Kidney (tissue), 13 donors: ENCODE measurements at regions not wholly inside any gene's neighbourhood (a gene's known extent, or its start where the extent isn't known, plus 50 kb on each side); places are given as distances from the start of the nearest gene placed in this dataset.
A peak's percentile ranks its signal among the peaks of the same experiment; 100 is the strongest.

Experiments used
- DNase-seq, 5 donors: peaks; one replicate each; pipeline ENCODE4 v3.0.0-alpha.2; 2013 to 2020
- FAIRE-seq: peaks from 2 replicates; lab custom pipeline; 2012; peaks lifted over from hg19 to GRCh38; lab: Jason Lieb, UNC
- H3K27ac ChIP-seq, 2 donors: one replicate each; pipeline ENCODE4 v1.7.0; 2013; ENCODE audit warnings: low read depth in 2 of 2, low read length in 2 of 2, inconsistent platforms in 1 of 2
- H3K27me3 ChIP-seq: one replicate; pipeline ENCODE4 v1.7.1; 2013; ENCODE audit warnings: low read length, inconsistent platforms; ENCODE audit not compliant: control insufficient read depth, insufficient read depth
- H3K36me3 ChIP-seq, 3 donors: one replicate each; pipeline versions ENCODE4 v1.7.0 to v1.7.1; 2013; ENCODE audit warnings: low read length in 3 of 3, control low read depth in 1 of 3, inconsistent platforms in 1 of 3; ENCODE audit not compliant: insufficient read depth in 3 of 3, control insufficient read depth in 2 of 3
- H3K4me1 ChIP-seq, 3 donors: one replicate each; pipeline versions ENCODE4 v1.7.0 to v1.7.1; 2013; ENCODE audit warnings: low read length in 3 of 3, inconsistent platforms in 1 of 3, low read depth in 1 of 3; ENCODE audit not compliant: control insufficient read depth in 2 of 3, insufficient read depth in 2 of 3
- H3K4me3 ChIP-seq, 3 donors: one replicate each; pipeline versions ENCODE4 v1.7.0 to v1.8.1; 2013; ENCODE audit warnings: low read length in 3 of 3, control low read depth in 1 of 3, inconsistent platforms in 1 of 3
- H3K9ac ChIP-seq, 3 donors: one replicate each; pipeline versions ENCODE4 v1.7.0 to v1.7.1; 2013; ENCODE audit warnings: low read length in 3 of 3, control low read depth in 1 of 3, inconsistent platforms in 1 of 3
- H3K9me3 ChIP-seq, 3 donors: one replicate each; pipeline versions ENCODE4 v1.7.0 to v1.7.1; 2013; ENCODE audit warnings: low read length in 3 of 3, control low read depth in 1 of 3, inconsistent platforms in 1 of 3; ENCODE audit not compliant: control insufficient read depth in 2 of 3, insufficient read depth in 1 of 3
- CTCF ChIP-seq: IDR thresholded peaks from 3 replicates; pipeline ENCODE4 v1.5.1; 2012; ENCODE audit warnings: mild to moderate bottlenecking, moderate library complexity, borderline replicate concordance; ENCODE audit not compliant: insufficient read depth; ENCODE audit errors: extremely low read depth
- intact Hi-C: fragments of 100-400 bp; cut with DNase I; formaldehyde crosslinking; loops from one replicate; pipeline ENCODE4 v1.11.1; 2022
- donor health status: control.
- donor health status: control.
- donor health status: control.
- donor health status: control.
- donor health status: control.
- donor health status: DM: yes; HTN: yes; CAD: no.
- donor health status: Normal renal cell carcinoma (clear cell type).

- FAIRE-seq = no peak
- intact Hi-C loops = no loop called here
- peaks cover 0 to 6% (median 0%) of the 10 kb centered on the region in 3 donors for H3K9me3 ChIP-seq
- no peak for TF ChIP-seq CTCF
- H3K27ac ChIP-seq = no peak overlapping the region
- no peak overlapping the region for H3K4me3 ChIP-seq
- no peak overlapping the region for H3K9ac ChIP-seq
- no peaks in the 10 kb centered on the region for H3K27me3 ChIP-seq
- no peak for DNase-seq
- H3K36me3 ChIP-seq = no peaks in the 10 kb centered on the region
- no peaks in the 10 kb centered on the region for H3K4me1 ChIP-seq
Measured at GRCh38 chr10:78613132-78613531, 455.6 kb upstream of the ZMIZ1 start.

GRCh38 chr10:78614267-78614666 is 454.5 kb upstream of the ZMIZ1 start:
- Histone ChIP-seq H3K9ac (no peak overlapping the region), H3K36me3 (no peaks in the 10 kb centered on the region), H3K4me1 (no peaks in the 10 kb centered on the region), H3K4me3 (no peak overlapping the region), H3K27ac (no peak overlapping the region), H3K27me3 (no peaks in the 10 kb centered on the region), H3K9me3 (peaks cover 0 to 3% (median 0%) of the 10 kb centered on the region in 3 donors)
- no peak for FAIRE-seq
- intact Hi-C loops = no loop called here
- TF ChIP-seq CTCF = no peak
- DNase-seq = peak in 2 of 5 donors; percentile 23 to 30

- no peak for TF ChIP-seq CTCF
- H3K4me3 ChIP-seq = no peak overlapping the region
- no peak overlapping the region for H3K9ac ChIP-seq
- H3K36me3 ChIP-seq = no peaks in the 10 kb centered on the region
- no peaks in the 10 kb centered on the region for H3K4me1 ChIP-seq
- DNase-seq (peak in 1 of 5 donors; percentile 10), FAIRE-seq (no peak)
- intact Hi-C loops = no loop called here
- H3K9me3 ChIP-seq = peaks cover 0 to 2% (median 0%) of the 10 kb centered on the region in 3 donors
- no peaks in the 10 kb centered on the region for H3K27me3 ChIP-seq
- no peak overlapping the region for H3K27ac ChIP-seq
Measured at GRCh38 chr10:78614744-78615143, 454.0 kb upstream of the ZMIZ1 start.

GRCh38 chr10:78616125-78616695 is 452.6 kb upstream of the ZMIZ1 start:
- FAIRE-seq (no peak), DNase-seq (no peak)
- no peaks in the 10 kb centered on the region for H3K27me3 ChIP-seq
- H3K4me3 ChIP-seq = no peak overlapping the region
- intact Hi-C loops = no loop called here
- no peak overlapping the region for H3K9ac ChIP-seq
- H3K36me3 ChIP-seq = no peaks in the 10 kb centered on the region
- no peaks in the 10 kb centered on the region for H3K9me3 ChIP-seq
- TF ChIP-seq CTCF = no peak
- H3K27ac ChIP-seq = no peak overlapping the region
- no peaks in the 10 kb centered on the region for H3K4me1 ChIP-seq
